Eye (tissue), 1 donor: ENCODE measurements at regions not wholly inside any gene's neighbourhood (a gene's known extent, or its start where the extent isn't known, plus 50 kb on each side); places are given as distances from the start of the nearest gene placed in this dataset.

ENCODE experiments used
- DNase-seq: peaks from one replicate; pipeline ENCODE4 v3.0.0-alpha.2; 2015

DNA sequence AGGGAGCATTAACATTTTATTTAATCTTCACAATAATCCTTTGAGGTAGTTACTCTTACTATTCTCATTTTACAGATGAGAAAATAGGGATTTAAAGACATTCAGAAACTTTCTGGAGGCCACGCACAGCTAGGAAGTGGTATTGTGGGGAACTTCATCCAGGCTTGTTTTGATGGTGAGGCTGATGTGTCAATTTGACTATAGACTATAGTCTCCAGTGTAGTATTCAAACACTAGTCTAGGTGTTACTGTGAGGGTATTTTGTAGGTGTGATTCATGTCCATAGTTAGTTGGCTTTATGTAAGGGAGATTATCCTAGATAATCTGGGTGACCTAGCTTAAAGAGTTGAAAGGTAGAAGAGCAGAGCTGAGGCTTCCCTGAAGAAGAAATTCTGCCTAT is 54.1 kb upstream of the ELL2 start:
- no peak for DNase-seq

DNA sequence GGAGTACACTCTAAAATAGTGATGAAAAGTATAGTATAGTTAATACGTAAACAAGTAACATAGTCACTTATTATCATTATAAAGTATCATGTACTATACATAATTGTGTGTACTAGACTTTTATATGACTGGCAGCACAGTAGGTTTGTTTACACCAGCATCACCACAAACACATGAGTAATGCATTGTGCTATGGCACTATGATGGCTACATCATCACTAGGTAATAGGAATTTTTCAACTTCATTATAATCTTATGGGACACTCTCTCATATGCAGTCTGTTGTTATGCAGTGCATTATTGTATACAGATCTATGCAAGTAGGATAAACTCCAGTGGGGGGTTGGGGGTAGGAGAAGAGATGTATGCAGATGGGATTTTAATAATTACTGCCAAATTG is 52.7 kb upstream of the ELL2 start:
- no peak for DNase-seq

DNA sequence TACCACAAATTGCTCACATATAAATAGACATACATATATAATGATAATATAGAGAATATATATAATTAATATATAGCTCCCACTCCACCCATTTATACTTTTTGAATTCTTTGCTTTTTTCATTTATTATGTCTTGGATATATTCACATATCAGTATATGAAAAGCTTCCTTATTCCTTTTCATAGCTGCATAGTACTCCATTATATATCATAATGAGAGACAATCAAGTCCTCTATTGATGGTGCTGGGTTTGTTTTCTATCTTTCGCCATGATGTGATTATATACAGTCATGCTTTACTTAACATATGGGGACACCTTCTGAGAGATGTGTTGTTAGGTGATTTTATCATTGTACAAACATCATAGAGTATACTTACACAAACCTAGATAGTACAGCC is 51.6 kb upstream of the ELL2 start:
- no peak for DNase-seq

DNA sequence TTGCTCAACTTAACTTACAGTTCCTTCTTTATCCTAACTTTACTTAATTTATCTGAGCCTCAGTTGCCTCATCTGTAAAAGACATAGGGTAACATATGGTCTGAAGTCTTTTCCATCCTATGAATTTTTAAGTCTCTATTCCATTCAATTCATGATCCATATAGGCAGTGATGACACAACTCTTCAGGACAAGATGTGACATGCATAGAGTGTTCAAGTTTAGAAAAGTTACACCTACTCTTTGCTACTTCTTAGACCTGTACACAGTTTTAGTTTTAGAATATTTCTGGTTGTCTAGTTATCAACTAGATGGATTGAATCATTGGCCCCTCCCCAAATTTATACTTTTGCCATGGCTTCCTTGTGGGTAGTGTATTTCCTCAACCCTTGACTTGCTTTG is 50.7 kb upstream of the ELL2 start:
- no peak for DNase-seq
